DMS53 (cell line): ENCODE measurements at regions not wholly inside any gene's neighbourhood (a gene's known extent, or its start where the extent isn't known, plus 50 kb on each side); places are given as distances from the start of the nearest gene placed in this dataset.
A peak's percentile ranks its signal among the peaks of the same experiment; 100 is the strongest.
"Not testable (repeated sequence)": the region's sequence is repeated elsewhere in the genome, so short reads cannot be mapped to it uniquely, and the experiment has no call there.

Experiments used
- DNase-seq: peaks from one replicate; lab custom pipeline; 2025; lab: John Stamatoyannopoulos, UW

DNA sequence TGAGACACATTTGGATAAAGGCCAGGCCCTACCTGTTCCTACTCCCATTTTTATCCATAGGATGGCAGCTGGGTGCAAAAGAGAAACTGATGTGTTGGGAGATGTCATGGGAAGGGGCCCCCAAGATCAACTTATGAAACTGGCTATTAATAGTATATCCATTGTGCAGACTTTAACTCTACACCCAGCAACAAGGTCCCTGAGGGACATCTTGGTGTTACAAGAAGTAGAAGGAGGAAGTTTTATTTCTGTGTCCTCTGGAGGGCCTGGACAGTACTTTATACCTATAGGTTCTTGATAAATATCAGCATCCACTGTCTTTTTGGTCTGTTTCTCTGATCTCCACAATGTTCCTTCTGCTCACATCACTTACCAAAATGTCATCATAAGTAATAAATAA is 84.6 kb downstream of the BTG1 start:
- no peak for DNase-seq

DNA sequence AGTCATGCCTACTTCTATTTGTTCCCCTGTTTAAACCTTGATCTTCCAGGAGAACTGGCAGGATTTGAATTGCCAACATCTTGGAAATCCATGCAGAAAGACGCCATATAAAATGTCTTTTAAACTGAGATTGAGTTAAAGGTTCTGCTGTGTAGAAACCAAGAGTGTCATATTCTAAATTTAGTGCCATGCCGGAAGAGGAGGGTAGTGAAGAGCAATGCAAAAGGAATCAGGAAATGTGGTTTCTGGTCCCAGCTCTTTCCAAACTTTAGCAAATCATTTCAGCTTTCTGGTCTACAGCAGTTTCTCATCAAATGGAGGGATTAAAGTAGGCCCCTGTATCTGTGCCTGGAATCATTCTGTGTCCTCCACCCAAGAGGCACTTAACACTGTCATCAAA is 85.7 kb downstream of the BTG1 start:
- DNase-seq: no peak

DNA sequence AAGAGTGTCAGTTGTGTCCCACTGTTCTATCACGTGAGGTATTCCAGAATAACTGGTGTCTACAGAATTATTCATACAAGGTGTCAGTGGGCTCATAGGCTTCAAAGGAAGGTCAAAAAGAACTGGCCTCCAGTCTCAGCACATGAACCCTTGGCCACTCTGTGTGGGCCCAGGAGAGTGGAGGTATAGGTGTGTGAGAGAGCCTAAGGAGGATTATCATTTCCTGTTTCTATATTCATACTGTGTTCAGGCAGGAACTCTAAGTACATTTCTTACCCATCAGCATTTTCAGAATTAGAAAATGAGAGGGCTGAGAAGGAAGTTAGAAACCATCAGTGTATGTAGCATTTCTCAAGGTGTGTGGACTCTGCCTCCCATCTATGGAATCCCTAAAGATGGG is 87.0 kb downstream of the BTG1 start:
- DNase-seq: no peak

DNA sequence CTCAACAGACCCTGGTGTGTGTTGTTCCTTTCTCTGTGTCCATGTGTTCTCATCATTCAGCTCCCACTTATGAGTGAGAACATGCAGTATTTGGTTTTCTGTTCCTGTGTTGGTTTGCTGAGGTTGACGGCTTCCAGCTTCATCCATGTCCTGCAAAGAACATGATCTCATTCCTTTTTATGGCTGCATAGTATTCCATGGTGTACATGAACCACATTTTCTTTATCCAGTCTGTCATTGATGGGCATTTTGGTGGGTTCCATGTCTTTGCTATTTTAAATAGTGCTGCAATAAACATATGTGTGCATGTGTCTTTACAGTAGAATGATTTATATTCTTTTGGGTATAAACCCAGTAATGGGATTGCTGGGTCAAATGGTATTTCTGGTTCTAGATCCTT is 88.9 kb downstream of the BTG1 start:
- not testable (repeated sequence) for DNase-seq

DNA sequence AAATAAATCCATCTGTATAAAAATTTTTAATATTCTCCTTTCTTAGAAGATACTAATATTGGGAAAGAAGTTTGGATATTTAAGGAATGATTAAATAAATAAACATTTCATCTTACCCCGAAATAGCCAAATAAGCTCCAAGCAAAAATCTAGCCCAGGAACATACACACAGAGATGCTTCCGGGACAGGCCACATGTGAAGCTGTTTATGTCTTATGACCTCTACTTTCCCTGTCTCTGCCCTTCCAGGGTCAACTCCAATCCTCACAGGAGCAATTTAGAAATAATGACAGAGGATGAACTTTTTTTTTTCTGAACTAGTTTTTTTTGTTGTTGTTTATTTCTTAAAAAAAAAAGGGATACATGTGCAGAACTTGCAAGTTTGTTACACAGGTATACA is 89.4 kb downstream of the BTG1 start:
- peak; percentile 30 for DNase-seq

DNA sequence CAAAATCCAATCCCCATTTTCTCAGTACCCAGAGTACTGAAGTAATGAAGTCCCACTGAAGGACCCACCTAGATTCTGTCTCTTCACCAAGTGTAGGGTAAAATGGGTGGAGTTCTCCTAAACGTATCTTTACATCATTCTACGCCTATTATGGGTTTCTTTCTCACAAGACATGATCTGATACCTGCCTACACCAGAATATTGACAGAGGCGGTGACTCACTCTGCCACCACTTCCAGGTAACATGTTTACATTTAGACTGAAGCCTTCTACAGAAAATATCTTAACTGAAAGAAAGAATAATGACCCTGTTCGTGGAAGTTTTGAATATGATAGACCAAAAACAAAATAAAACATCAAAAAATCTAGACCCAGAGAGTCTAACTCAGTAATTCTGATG is 89.8 kb downstream of the BTG1 start:
- peak; percentile 85 for DNase-seq

DNA sequence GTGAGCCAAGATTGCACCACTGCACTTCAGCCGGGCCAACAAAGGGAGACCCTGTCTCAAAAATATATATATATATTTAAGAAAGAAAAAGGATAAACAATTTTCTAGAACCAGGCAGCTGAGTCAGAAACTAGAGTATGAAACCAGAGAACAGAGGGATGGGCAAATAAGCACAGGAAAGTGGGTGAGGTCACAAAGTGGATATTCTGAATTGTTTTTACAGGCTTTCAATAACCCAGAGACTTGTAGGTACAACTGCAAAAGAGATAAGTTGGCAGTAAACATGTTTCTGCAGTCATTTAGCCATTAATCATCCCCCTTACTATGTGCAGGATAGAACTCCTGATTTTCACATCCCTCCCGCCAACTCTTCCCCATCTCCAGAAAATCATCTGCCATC is 94.2 kb downstream of the BTG1 start:
- DNase-seq: peak; percentile 13

DNA sequence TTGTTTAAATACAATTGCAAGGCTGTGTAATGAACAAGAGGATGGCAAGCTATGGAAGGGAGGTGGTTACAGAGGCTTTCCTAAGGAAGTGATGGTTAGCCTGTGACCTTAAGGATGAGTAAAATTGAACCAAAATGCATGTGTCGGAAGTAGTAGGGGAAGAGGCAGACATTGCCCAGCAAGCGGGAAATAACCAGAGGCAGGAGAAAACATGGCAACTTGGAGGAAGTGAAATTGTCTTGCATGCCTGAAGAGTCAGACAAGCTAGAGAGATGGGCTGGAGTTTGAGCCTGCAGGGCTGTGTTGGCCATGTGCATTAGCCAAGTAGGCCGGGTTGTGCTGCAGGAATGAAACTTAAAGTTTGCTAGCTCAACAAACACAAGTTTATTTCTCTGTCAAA is 96.2 kb downstream of the BTG1 start:
- DNase-seq: no peak

DNA sequence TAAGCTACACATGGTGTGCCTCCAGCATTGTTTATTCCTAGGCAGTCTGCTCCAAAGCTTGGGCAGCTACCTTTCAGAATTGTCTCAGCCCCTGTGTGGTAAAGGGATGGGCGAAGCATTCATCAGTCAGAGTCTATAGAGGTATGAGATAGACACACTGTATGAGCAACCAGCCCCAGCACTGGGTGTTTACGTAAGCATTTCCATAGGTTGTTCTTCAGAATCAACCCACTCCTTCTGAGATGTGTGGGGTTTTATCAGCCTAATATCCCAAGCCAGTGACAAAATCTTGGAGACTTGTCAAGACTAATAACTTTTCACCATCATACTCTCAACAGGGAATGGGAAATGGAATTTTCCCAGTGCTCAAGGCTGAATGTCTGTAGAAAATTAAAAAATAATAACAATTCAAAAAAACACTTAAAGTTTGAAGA is 98.2 kb downstream of the BTG1 start:
- no peak for DNase-seq

DNA sequence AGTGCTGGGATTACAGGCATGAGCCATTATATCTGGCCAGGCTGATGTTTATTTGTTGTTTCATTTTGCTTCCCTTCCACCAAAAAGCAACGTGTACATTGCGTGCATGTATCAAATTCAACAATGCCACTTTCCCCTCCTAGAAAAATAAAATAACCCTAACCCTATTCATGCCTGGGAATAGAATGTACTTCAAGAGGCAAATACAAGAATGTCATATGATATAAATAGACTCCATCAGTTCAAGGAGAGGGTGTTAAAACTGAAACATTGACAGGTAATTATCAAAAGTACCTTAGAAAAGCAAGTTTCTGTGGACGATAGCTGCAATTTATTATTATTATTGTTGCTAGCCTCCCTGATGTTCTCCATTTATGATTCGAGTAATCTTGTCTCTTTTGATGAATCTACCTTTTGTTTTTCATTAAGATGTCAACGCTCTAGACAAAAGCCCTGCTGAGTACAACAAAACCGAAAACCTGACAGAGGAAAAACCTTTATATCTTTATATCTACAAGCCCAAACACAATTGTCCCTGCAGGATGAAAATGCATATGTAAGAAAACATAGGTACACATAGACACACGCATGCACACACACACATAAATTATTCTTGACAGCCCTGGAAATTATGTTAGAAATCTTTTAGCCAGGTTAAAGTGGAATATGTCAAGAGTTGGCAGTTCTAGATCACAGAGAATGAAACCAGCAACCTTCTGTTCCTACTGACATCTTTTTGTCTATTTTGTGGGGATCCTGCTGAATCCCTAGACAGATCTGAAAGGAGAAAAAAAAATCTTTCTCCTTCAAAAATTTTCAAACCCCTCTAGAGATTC is 98.9 kb downstream of the BTG1 start:
- no peak for DNase-seq

DNA sequence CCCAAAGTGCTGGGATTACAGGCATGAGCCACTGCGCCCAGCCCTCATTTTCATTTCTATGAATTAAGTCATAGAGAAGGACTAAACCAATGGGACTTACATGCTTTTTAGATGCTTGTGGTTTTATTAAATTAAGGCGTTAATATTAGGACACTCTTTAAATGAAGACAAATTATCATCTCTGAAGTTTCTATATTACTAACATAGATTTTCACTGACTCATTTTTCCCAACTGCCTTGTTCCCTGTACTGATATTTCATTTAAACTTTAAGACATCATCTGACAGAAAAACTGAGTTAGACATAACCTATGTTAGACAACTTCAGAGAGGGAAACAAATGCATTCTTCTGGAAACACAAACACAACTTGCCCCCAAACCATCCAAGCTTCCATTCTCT is 99.8 kb downstream of the BTG1 start:
- no peak for DNase-seq

DNA sequence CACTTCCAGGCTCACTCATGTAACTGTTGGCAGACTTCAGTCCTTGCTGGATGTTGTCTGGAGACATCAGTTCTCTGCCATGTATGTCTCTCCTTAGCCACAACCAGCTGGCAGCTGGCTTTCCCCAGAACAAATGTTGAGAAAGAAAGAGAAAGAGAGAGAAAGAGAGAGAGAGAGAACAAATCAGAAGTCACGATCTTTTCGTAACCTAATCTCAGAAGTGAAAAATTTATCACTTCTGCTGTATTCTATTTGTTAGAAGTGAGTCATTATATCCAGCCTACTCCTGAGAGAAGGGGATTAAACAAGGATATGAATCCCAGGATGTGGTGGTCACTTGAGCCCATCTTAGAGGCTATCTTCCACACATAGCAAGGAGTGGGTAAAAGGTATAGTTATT is 101.2 kb downstream of the BTG1 start:
- no peak for DNase-seq

DNA sequence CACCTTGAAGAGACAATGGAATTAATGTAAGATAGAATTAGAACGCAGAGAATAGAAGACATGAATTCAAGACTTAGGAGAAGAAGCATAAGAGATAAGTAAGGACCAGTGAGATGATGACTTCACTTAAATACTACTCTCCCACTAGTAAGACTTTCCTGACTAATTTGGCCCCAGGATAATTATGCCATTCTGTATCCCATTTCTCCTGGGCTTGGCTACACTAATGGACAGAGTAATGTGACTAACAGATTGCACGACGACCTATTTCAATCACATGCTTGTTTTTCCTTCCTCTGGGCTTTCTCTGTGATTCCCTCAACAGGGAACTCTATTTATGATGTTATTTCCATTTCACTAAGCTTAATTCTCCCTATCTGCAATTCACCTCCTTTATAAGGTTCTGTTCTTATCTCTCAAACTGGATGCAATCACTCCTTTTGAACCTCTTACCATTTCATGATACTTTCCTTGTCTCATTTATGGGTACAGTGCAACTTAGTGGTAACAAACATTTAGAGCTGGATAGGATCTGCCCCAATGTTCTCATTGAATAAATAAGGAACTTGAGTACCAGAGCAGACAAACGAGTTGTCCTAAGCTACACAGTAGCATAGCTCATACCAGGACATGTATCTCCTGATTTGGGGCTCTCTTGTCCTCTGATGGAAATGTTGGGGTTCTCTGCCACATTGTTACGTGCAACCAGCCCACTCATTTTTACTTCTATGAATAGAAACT is 102.7 kb downstream of the BTG1 start:
- DNase-seq: peak; percentile 38

DNA sequence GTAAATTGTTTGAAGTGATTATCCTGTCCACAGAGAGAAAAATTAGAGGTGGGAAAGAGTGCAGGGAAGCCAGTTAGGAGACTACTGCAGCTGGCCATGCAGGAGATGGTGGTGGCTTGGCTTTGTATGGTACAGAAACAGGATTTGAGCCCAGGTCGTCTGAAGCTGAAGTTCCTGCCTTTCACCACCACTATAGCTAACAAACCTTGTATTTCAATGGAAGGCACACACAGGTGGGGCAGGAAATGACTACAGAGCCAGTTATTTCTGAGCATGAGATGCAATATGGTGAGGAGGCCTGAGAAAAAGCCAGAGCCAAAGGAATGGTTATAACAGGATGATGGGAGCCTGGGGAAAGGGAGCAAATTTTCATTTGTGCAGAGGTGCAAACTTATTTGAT is 103.9 kb downstream of the BTG1 start:
- DNase-seq: peak; percentile 73

DNA sequence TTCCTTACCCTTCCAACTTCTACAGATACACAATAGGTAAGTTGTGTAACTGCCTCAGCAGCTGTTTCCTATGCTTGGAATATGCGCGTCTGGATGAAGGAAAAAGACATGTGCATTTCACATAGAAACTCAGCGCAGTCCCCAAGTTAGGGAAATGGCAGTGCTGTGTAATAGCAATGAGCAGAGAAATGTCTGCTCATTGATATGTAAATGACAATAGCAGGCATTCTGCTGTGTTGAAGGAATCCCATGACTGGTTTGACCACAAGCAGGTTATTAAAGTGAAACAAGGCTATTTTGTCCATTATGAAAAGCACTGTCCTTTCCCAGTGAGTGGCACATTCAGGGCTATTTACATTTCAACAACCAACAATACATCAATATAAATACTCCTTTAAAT is 106.6 kb downstream of the BTG1 start:
- DNase-seq: no peak

DNA sequence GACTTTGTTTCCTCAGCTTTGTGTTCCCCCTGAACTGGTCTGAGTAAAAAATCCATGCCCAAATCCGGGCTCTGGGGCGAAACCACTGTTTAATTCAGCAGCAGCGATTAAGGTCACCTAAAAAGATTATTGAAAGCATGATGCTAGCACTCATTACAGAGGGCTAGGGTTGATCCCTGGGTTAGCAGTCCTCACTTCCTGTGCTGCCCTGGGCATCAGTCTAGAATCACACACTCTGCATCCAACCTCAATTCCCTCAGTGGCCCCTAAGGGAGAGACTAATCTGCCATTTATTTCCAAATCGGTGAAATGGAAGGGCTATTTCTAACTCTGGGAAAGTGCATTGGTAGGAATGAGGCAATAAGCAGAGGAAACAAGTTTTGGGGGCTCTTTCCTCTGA is 107.2 kb downstream of the BTG1 start:
- DNase-seq: no peak

DNA sequence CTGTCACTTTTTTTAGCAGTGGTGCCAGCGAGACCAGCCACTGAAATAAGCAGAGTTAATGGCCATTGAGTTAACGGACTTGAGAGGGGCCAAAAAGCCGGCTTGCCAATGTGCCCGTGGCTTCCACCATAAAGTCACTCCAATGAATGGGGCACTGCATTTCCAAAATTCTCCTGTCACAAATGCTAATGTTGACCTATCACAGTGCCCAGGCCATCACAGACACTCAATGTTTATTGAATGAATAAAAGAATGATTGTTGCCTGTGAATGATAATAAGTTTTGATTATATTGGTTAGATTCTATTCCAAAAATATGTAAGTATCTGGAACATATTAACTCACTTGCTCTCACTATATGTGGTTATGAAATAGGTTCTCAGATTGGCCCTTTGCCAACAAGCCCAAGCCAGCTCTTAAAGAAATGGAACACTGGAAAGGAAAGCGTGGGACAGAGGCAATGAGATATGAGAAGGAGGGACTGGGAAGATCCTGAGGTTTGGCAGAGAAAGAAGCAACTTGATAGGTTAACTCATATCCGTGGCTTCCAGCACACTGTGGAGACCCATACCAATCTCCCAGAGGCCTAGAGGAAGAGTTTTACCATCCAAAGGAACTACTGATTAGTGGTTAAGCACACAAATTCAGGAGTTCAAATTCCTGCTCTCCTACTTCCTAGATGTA is 108.7 kb downstream of the BTG1 start:
- peak; percentile 28 for DNase-seq

DNA sequence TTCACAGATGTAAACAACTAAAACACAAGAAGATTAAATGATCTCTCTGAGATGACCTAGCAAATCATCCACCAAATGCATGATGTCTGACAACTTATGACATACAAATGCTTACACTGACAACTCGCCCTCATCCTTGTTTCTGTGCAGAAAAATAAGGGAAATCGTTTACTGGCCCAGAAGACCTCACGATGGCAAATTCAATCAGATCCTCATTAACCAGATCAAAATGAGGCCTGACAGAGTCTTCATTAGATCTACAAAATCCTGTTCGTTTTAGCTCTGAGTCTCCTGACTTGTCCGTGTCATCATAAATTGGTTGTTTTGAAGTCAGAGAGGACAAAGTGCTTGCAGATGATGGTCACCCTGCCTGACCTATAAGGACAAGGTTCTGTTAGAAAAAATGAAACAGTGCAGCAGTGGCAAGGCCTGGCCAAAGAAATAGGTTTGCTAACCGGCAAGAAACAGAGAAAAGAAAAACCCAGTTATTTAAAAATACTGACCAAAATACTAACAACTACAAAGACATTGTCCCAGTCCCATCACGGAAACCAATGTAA is 109.5 kb downstream of the BTG1 start:
- peak; percentile 34 for DNase-seq

DNA sequence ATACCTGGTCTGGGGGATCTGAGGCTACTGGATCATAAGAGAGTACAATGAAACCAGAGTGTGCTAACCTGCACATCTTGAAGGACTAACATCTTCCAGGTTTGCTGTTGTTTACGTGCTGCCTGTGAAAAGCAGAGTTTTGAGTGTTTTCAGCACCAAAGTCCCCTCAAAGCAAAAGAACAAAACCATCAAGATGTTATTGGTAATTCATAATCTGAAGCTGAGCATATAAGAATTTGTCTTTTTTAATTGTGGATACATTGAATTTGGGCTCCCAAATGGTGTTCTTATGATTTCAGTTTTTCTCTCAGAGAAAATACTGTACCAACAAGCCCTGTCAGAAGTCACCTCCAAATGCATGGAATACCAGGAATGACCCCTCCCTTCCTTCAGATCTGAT is 110.2 kb downstream of the BTG1 start:
- peak; percentile 56 for DNase-seq

DNA sequence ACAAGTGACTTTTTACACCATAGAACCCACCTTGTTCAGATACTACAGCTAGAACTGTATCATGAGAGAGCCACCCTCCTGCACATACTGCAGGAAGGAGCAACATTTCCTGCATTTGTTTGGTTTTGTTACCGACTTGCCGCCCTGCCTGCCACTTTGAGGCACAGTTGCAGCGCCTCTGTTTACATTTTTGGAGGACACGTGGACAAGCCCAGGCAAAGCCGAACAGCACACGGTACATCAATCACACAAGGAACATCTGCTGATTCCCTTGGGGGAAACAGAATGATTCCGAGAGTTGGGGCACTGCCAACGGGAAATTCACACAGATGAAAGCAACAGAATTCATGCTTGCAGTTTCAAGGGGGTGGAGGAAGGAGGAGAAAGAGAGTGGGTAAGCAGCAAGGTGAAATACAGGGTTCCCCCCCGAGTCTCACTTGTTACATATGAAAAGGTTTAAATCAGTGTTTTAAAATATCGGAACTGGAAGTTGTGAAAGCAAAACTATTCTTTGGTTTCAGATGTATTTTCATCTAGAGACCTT is 110.7 kb downstream of the BTG1 start:
- peak; percentile 97 for DNase-seq

DNA sequence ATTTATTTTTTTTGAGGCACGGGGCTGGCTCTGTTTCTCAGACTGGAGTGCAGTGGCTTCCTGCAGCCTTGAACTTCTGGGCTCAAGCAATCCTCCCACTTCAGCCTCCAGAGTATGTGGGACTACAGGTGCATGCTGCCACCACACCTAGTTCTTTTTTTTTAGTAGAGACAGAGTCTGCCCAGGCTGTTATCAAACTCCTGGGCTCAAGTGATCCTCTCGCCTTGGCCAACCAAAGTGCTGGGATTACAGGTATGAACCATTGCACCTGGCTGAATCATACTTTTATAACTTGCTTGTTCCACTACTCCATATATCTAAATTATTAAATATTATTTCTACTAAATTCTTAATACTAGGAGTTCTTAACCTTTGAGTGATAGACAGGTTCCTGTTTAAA is 111.6 kb downstream of the BTG1 start:
- peak; percentile 45 for DNase-seq

DNA sequence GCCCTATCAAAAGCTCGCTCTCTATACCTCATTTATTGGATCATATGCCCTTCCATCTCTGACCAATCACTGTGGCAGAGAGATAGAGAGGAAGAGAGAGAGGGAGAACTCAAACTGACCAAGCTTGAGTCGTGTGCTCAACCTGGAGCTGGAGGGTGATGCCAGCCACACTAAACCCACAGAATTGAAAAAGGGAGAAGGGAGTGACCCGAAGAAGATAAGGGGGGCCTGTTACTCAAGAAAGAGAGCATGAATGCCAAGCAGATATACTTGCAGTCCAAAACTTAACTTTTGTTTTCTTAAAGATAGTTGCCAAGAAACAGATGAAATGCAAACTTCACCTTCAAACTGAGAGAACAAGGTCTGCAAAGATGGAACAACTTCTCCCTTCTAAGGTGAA is 112.7 kb downstream of the BTG1 start:
- DNase-seq: no peak
